GM12878 (cell line): ENCODE measurements at regions not wholly inside any gene's neighbourhood (a gene's known extent, or its start where the extent isn't known, plus 50 kb on each side); places are given as distances from the start of the nearest gene placed in this dataset.

ENCODE experiments used
- EP300 ChIP-seq, 2 experiments: fragments of 150-350 bp in 1 of 2; IDR thresholded peaks; 2 replicates each; pipeline ENCODE4 v1.6.1; 2011 to 2012; ENCODE audit warnings: low read depth in 2 of 2, low read length in 2 of 2, borderline replicate concordance in 1 of 2, improper control_type of control experiment in 1 of 2, inconsistent platforms in 1 of 2; ENCODE audit not compliant: control insufficient read depth in 1 of 2
- NFYB ChIP-seq: IDR thresholded peaks from 2 replicates; pipeline ENCODE4 v1.6.1; 2011; ENCODE audit warnings: low read depth, mild to moderate bottlenecking, low read length, improper control_type of control experiment, moderate library complexity; ENCODE audit not compliant: insufficient read depth
- NR2F1 ChIP-seq: fragments of 450-650 bp; conservative IDR thresholded peaks from 2 replicates; pipeline ENCODE4 v1.6.1; 2017; ENCODE audit warnings: mild to moderate bottlenecking
- POLR2A ChIP-seq: IDR thresholded peaks from 2 replicates; pipeline ENCODE4 v1.6.1; 2011; ENCODE audit warnings: low read depth, mild to moderate bottlenecking, low read length
- SIN3A ChIP-seq: IDR thresholded peaks from 2 replicates; pipeline ENCODE4 v1.6.1; 2012; ENCODE audit warnings: low read depth, low read length, improper control_type of control experiment
- TF ChIP-seq, protein P1 (sequence below), 3 experiments: IDR thresholded peaks in 2 of 3; conservative IDR thresholded peaks in 1 of 3; 2 replicates each; pipeline ENCODE4 v1.5.1; 2011; ENCODE audit warnings: low read depth in 3 of 3, low read length in 3 of 3, mild to moderate bottlenecking in 3 of 3, control low read depth in 2 of 3, moderate library complexity in 2 of 3, inconsistent platforms in 1 of 3, mixed read lengths in 1 of 3; ENCODE audit not compliant: control insufficient read depth in 2 of 3, insufficient read depth in 1 of 3; ENCODE audit errors: extremely low read depth in 1 of 3

- TF ChIP-seq NFYB (no peak), NR2F1 (no peak), SIN3A (no peak), POLR2A (no peak), EP300 (IDR thresholded peaks at IDR 0.05; ENCODE audit: borderline replicate concordance in 1 of 2, control insufficient read depth in 1 of 2, low read depth in 2 of 2, low read length in 2 of 2) (no peak)
- TF ChIP-seq, protein P1, sequence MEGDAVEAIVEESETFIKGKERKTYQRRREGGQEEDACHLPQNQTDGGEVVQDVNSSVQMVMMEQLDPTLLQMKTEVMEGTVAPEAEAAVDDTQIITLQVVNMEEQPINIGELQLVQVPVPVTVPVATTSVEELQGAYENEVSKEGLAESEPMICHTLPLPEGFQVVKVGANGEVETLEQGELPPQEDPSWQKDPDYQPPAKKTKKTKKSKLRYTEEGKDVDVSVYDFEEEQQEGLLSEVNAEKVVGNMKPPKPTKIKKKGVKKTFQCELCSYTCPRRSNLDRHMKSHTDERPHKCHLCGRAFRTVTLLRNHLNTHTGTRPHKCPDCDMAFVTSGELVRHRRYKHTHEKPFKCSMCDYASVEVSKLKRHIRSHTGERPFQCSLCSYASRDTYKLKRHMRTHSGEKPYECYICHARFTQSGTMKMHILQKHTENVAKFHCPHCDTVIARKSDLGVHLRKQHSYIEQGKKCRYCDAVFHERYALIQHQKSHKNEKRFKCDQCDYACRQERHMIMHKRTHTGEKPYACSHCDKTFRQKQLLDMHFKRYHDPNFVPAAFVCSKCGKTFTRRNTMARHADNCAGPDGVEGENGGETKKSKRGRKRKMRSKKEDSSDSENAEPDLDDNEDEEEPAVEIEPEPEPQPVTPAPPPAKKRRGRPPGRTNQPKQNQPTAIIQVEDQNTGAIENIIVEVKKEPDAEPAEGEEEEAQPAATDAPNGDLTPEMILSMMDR (IDR thresholded peaks at IDR 0.05 in 2 of 3, conservative IDR thresholded peaks at IDR 0.05 in 1 of 3; ENCODE audit: control insufficient read depth in 2 of 3, extremely low read depth in 1 of 3, insufficient read depth in 1 of 3, low read depth in 3 of 3, low read length in 3 of 3) = no peak
Measured at GRCh38 chr2:145729993-145730770, 1210.3 kb upstream of the ZEB2 start.
